ENCODE measurements at regions not wholly inside any gene's neighbourhood (a gene's known extent, or its start where the extent isn't known, plus 50 kb on each side); places are given as distances from the start of the nearest gene placed in this dataset.

GRCh38 chr4:129897111-129897510, 801.2 kb downstream of the C4orf33 start:
- no peaks in the 10 kb centered on the region for H3K4me1 ChIP-seq
- H3K9me3 ChIP-seq: no peaks in the 10 kb centered on the region
- no peaks in the 10 kb centered on the region for H3K36me3 ChIP-seq
- H3K4me3 ChIP-seq: no peak overlapping the region
- intact Hi-C loops (cut with DNase I): no loop called here
- no peak overlapping the region for H3K27ac ChIP-seq
- no peaks in the 10 kb centered on the region for H3K27me3 ChIP-seq
- DNase-seq (ENCODE audit: extremely low spot score in 2 of 2): no peak
- no peak for TF ChIP-seq CTCF (IDR thresholded peaks at IDR 0.05)
- no peak for TF ChIP-seq POLR2AphosphoS5 (IDR thresholded peaks at IDR 0.05; ENCODE audit: insufficient read depth in 1 of 2, low read depth in 1 of 2)
- no peak for TF ChIP-seq POLR2A (IDR thresholded peaks at IDR 0.05)

GRCh38 chr4:129899849-129900248, 803.9 kb downstream of the C4orf33 start:
- no peak for DNase-seq (ENCODE audit: extremely low spot score in 2 of 2)
- intact Hi-C loops (cut with DNase I): no loop called here
- no peaks in the 10 kb centered on the region for H3K9me3 ChIP-seq
- H3K27ac ChIP-seq: no peak overlapping the region
- no peaks in the 10 kb centered on the region for H3K4me1 ChIP-seq
- H3K27me3 ChIP-seq: no peaks in the 10 kb centered on the region
- H3K4me3 ChIP-seq: no peak overlapping the region
- no peaks in the 10 kb centered on the region for H3K36me3 ChIP-seq
- TF ChIP-seq CTCF (IDR thresholded peaks at IDR 0.05) (no peak), POLR2A (IDR thresholded peaks at IDR 0.05) (no peak), POLR2AphosphoS5 (IDR thresholded peaks at IDR 0.05; ENCODE audit: insufficient read depth in 1 of 2, low read depth in 1 of 2) (no peak)

GRCh38 chr4:129900430-129900953, 804.5 kb downstream of the C4orf33 start:
- intact Hi-C loops (cut with DNase I): no loop called here
- H3K27ac ChIP-seq: no peak overlapping the region
- H3K4me3 ChIP-seq: no peak overlapping the region
- H3K4me1 ChIP-seq: no peaks in the 10 kb centered on the region
- DNase-seq (ENCODE audit: extremely low spot score in 2 of 2): no peak
- TF ChIP-seq POLR2A (IDR thresholded peaks at IDR 0.05) (no peak), CTCF (IDR thresholded peaks at IDR 0.05) (no peak), POLR2AphosphoS5 (IDR thresholded peaks at IDR 0.05; ENCODE audit: insufficient read depth in 1 of 2, low read depth in 1 of 2) (no peak)
- H3K9me3 ChIP-seq: no peaks in the 10 kb centered on the region
- no peaks in the 10 kb centered on the region for H3K36me3 ChIP-seq
- no peaks in the 10 kb centered on the region for H3K27me3 ChIP-seq

GRCh38 chr4:129901205-129901604, 805.3 kb downstream of the C4orf33 start:
- TF ChIP-seq POLR2AphosphoS5 (IDR thresholded peaks at IDR 0.05; ENCODE audit: insufficient read depth in 1 of 2, low read depth in 1 of 2) (no peak), POLR2A (IDR thresholded peaks at IDR 0.05) (no peak), CTCF (IDR thresholded peaks at IDR 0.05) (no peak)
- intact Hi-C loops (cut with DNase I): no loop called here
- H3K4me3 ChIP-seq: no peak overlapping the region
- no peak overlapping the region for H3K27ac ChIP-seq
- no peaks in the 10 kb centered on the region for H3K27me3 ChIP-seq
- H3K4me1 ChIP-seq: no peaks in the 10 kb centered on the region
- H3K9me3 ChIP-seq: no peaks in the 10 kb centered on the region
- H3K36me3 ChIP-seq: no peaks in the 10 kb centered on the region
- DNase-seq (ENCODE audit: extremely low spot score in 2 of 2): no peak

- H3K36me3 ChIP-seq: no peaks in the 10 kb centered on the region
- H3K27me3 ChIP-seq: no peaks in the 10 kb centered on the region
- intact Hi-C loops (cut with DNase I): no loop called here
- H3K4me3 ChIP-seq: no peak overlapping the region
- no peak overlapping the region for H3K27ac ChIP-seq
- DNase-seq (ENCODE audit: extremely low spot score in 2 of 2): no peak
- no peaks in the 10 kb centered on the region for H3K9me3 ChIP-seq
- TF ChIP-seq CTCF (IDR thresholded peaks at IDR 0.05) (no peak), POLR2A (IDR thresholded peaks at IDR 0.05) (no peak), POLR2AphosphoS5 (IDR thresholded peaks at IDR 0.05; ENCODE audit: insufficient read depth in 1 of 2, low read depth in 1 of 2) (no peak)
- H3K4me1 ChIP-seq: no peaks in the 10 kb centered on the region
Measured at GRCh38 chr4:129903861-129904260, 807.9 kb downstream of the C4orf33 start.

Measured in vagina (tissue), 2 donors.